ENCODE measurements at regions not wholly inside any gene's neighbourhood (a gene's known extent, or its start where the extent isn't known, plus 50 kb on each side); places are given as distances from the start of the nearest gene placed in this dataset.

DNA sequence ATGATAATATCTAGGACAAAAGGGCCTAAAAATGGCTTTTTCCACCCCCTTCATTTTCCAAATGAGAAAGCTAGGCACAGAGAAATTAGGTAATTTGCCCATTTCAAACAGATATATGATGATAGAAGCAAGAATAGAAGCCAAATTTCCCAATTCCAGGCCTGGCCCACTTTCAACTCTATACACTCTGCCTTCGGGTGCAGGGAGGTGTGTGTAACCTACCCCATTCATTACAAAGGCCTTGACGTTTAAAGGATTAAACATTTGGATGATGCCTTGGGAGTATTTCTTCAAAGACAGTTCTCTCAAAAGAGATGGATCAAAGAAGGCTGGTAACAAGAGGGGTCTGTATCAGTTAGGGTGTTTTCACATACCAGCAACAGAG lies 134.1 kb downstream of the CCDC34 start:
- in situ Hi-C loops (cut with MboI; ENCODE audit: low sequenced_read_pairs) (no loop called here), intact Hi-C loops (cut with micrococcal nuclease) (no loop called here), dilution Hi-C loops (cut with HindIII; ENCODE audit: low sequenced_read_pairs, unreplicated experiment) (no loop called here)
- DNase-seq (no peak), ATAC-seq (ENCODE audit: low read depth) (no peak)
- Histone ChIP-seq H3K4me3 (ENCODE audit: insufficient read depth, low read depth, low read length) (no peak overlapping the region), H2BK120ac (ENCODE audit: low read depth, low read length) (no peak overlapping the region), H3K4me2 (ENCODE audit: low read depth, low read length) (no peak overlapping the region), H3K4ac (ENCODE audit: low read depth, low read length) (no peak overlapping the region), H3K18ac (ENCODE audit: low read depth, low read length) (no peak overlapping the region), H2AK5ac (ENCODE audit: low read depth, low read length) (no peak overlapping the region), H3K9ac (ENCODE audit: low read depth, low read length) (no peak overlapping the region), H3K27me3 (ENCODE audit: control insufficient read depth, insufficient read depth, low read length) (peaks cover 6% of the 10 kb centered on the region; the same call in 1 of the 2 replicates), H4K20me1 (ENCODE audit: insufficient read depth, low read length) (no peaks in the 10 kb centered on the region), H3K9me1 (ENCODE audit: insufficient read depth, low read length) (0 out of 2 replicates have a peak, but pooled peaks cover under 1% of the 10 kb centered on the region), H3K27ac (ENCODE audit: insufficient read depth, low read length) (no peak overlapping the region), H3K23ac (ENCODE audit: low read depth, low read length) (no peak overlapping the region), H2AFZ (replicated peaks; ENCODE audit: low read length, poor library complexity) (no peak overlapping the region), H3K36me3 (ENCODE audit: control insufficient read depth, insufficient read depth, low read length) (no peaks in the 10 kb centered on the region), H4K8ac (ENCODE audit: low read depth in 2 of 2, low read length in 2 of 2) (no peak overlapping the region), H2BK15ac (ENCODE audit: low read depth, low read length) (no peak overlapping the region), H3K9me3 (ENCODE audit: control insufficient read depth, insufficient read depth, low read length) (no peaks in the 10 kb centered on the region), H4K5ac (ENCODE audit: low read depth, low read length) (no peak overlapping the region), H3K4me1 (ENCODE audit: control insufficient read depth, insufficient read depth, low read length) (peaks cover 3% of the 10 kb centered on the region), H3K14ac (replicated peaks; ENCODE audit: low read depth, low read length) (no peak overlapping the region), H3K79me1 (ENCODE audit: low read depth in 1 of 2, low read length in 2 of 2) (no peaks in the 10 kb centered on the region), H2BK5ac (ENCODE audit: low read depth, low read length, poor library complexity, severe bottlenecking) (no peak overlapping the region), H2AK9ac (replicated peaks; ENCODE audit: low read depth, low read length, poor library complexity) (no peak overlapping the region), H2BK20ac (ENCODE audit: low read depth, low read length) (no peak overlapping the region), H3K56ac (ENCODE audit: extremely low read depth, insufficient read depth, low read length) (no peak overlapping the region), H4K91ac (ENCODE audit: insufficient read depth, low read depth, low read length) (no peak overlapping the region)
- BruUV-seq (replicated peaks), result no TSS peak
- WGBS, 2 experiments (ENCODE audit: extremely low coverage in 2 of 2, insufficient read length in 1 of 2), result no CpG with 5 or more reads among the region's 2 CpGs
- ChIA-PET CTCF (no interaction called here), POLR2A (ENCODE audit: unreplicated experiment) (no interaction called here)
- no peak for TF ChIP-seq CTCF (conservative IDR thresholded peaks at IDR 0.05; ENCODE audit: low read depth, low read length)
- no peak for TF ChIP-seq FOS (IDR thresholded peaks at IDR 0.05; ENCODE audit: low read depth, low read length)
- TF ChIP-seq SMC3 (IDR thresholded peaks at IDR 0.05; ENCODE audit: low read depth, low read length), result no peak
- TF ChIP-seq MXI1 (IDR thresholded peaks at IDR 0.05; ENCODE audit: borderline replicate concordance, low read depth, low read length), result no peak
